ENCODE measurements at regions not wholly inside any gene's neighbourhood (a gene's known extent, or its start where the extent isn't known, plus 50 kb on each side); places are given as distances from the start of the nearest gene placed in this dataset.
"Not testable (repeated sequence)": the region's sequence is repeated elsewhere in the genome, so short reads cannot be mapped to it uniquely, and the experiment has no call there.

DNA sequence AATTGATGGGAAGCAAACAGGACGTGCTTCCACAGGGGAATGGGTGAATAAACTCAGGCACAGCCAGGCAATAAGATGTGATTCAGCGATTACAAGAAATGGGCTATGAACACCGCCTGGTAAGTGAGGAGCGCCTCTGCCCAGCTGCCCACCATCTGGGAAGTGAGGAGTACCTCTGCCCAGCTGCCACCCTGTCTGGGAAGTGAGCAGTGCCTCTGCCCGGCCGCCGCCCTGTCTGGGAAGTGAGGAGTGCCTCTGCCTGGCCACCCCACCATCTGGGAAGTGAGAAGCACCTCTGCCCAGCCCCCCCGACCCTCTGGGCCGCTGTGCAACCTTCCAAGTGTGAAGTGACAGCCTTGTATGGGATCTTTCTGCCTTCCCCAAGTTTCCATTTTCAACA, 73.2 kb upstream of the PRR5 start:
- DNase-seq, result no peak

DNA sequence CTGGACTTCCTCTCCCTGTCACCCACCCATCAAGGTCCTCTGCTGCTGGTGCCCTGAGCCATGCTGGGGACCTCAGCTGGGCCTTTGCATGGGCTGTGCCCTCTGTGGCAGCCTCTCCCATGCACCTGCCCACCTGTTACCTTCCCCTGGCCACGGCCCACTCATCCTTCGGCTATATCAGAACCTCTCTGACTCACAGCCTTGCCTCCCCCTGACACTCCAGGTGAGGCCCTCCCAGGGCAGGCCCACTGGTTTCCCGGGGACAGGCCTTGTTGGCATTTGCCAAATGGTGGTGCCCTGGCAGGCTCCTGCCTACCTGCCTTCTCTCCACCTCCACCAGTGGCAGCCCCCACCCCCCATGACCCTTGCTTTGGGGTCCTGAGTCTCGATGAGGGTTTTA, 73.7 kb upstream of the PRR5 start:
- no peak for DNase-seq

GRCh38 chr22:44627521-44628139, 74.4 kb upstream of the PRR5 start:
- DNase-seq, result no peak

GRCh38 chr22:44625981-44626687, 75.9 kb upstream of the PRR5 start:
- peak; percentile 84 for DNase-seq

DNA sequence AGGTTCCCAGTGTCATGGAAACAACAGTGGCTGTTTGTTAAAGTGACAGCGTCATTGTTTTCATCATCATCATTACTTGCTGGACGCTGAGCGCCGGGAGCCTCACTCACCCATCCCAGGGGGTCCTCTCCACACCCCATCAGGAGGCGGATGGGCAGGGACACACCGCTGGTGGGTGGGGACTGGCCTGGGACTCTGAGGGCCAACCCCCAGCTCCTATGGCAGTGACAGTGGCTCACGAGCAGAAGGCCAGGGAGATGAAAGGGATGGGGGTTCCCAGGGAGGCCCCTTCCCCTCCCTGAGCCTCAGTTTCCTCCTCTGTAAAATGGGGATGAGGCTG, 76.6 kb upstream of the PRR5 start:
- no peak for DNase-seq

GRCh38 chr22:44624689-44625420, 77.1 kb upstream of the PRR5 start:
- DNase-seq, result no peak

- DNase-seq, result no peak
Observed at GRCh38 chr22:44623771-44624510, 78.1 kb upstream of the PRR5 start.

DNA sequence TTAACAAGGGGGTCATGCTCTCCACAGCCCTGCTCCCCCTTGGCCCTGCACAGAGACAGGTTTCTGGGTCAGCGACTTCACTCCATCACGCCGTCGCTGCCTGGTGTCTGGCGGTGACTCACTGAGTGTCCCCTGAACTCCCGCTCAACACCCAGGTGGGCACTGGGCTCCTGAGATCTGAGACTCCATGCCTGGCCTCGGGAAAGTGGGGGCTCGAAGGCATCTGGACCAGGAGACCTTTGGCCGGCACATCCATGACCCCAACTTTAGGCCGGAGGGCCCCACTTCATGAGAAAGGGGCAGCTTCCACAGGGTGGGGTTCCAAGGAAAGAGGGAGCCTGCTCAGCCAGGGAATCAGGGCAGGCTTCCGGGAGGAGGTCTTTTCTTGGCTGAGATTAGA, 79.3 kb upstream of the PRR5 start:
- DNase-seq, result no peak

DNA sequence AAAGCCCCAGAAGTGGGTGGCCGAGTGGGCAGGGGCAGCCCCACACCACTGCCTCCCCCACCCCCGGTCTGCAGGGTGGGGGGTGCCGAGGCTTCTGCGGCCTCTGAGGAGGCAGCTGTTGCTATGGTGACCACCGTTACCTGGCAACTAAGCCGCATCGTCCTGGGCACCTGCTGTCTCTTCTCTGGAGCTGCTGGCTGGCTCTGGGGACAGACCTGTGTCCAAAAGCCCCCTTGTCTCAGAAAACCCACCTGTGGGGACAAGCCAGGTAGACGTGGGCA, 79.9 kb upstream of the PRR5 start:
- DNase-seq, result peak; percentile 54

GRCh38 chr22:44621401-44622146, 80.4 kb upstream of the PRR5 start:
- no peak for DNase-seq

GRCh38 chr22:44620841-44621257, 81.2 kb upstream of the PRR5 start:
- DNase-seq, result no peak

GRCh38 chr22:44620129-44620840, 81.7 kb upstream of the PRR5 start:
- DNase-seq, result peak; percentile 91

GRCh38 chr22:44619560-44620128, 82.4 kb upstream of the PRR5 start:
- not testable (repeated sequence) for DNase-seq

DNA sequence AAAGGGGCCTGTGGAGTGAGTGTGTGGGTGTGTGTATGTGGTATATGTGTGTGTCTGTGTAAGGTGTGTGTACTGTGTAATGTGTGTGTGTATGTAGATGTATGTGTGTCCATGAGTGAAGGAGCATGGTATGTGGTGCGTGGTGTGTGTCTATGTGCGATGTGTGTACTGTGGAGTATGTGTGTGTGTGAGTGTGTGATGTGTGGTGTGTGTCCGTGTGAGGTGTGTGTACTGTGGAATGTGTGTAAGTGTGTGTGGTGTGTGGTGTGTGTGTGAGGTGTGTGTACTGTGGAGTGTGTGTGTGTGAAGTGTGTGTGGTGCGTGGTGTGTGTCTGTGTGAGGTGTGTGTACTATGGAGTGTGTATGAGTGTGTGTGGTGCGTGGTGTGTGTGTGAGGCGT, 83.1 kb upstream of the PRR5 start:
- not testable (repeated sequence) for DNase-seq

DNA sequence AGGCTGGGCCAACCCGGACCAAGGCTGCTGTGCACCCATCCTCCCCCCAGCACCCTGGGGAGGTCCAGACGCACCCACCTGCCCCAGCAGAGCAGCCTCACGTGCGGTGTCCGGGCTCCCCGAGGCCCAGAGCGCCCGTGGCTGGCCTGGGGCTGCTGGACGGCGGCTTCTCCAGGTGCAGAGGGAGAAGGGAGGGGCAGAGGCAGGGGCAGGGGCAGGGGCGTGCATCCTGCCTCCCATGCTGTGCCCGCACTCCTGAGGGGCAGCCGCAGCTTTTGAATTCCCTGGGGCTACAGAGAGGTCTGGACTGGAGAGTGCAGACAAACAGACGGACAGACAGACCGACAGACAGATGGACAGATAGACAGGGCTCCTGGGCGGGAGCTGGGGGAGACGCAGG, 83.6 kb upstream of the PRR5 start:
- DNase-seq, result no peak

GRCh38 chr22:44617828-44618227, 84.2 kb upstream of the PRR5 start:
- no peak for DNase-seq

DNA sequence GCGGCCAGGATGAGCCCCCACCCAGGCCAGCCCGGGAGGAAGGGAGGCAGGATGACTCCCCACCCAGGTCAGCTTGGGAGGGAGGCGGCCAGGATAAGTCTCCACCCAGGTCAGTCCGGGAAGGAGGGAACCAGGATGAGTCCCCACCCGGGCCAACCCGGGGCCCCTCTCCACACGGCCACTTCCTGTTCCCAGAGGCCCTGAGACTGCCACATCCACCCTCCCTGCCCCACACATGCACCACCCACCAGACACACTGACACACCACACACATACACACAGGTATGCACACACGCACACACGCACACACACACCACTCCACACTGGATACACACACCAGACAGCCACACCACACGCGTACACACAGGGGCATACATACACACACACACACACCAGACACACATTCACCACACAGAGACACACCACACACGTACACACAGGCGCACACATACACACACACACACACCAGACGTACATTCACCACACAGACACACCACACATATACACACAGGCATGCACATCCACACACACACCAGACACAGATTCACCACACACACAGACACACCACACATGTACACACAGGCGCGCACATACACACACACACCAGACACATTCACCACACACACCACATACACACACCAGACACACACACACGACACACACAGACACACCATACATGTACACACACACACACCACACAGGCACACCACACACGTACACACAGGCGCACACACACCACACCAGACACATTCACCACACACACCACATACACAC, 84.9 kb upstream of the PRR5 start:
- DNase-seq, result no peak

DNA sequence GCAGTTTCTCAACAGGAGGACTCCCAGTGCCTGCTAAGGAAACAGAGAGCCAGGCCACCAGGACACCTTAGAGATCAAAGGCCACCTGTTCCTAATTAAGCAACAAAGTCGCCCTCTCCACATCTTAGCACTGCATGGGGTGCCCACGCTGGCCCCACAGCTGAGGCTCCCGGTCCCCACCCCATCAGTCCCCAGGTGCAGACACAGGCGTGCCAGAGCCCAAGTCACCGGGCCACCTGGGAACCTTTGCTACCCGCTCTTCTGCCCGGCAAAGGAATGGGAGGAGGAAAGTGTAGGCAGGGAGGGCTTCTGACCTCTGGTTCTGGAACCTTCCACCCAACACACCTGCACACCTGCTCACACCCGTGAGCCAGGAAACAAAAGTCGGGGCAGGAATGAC, 85.5 kb upstream of the PRR5 start:
- no peak for DNase-seq

DNA sequence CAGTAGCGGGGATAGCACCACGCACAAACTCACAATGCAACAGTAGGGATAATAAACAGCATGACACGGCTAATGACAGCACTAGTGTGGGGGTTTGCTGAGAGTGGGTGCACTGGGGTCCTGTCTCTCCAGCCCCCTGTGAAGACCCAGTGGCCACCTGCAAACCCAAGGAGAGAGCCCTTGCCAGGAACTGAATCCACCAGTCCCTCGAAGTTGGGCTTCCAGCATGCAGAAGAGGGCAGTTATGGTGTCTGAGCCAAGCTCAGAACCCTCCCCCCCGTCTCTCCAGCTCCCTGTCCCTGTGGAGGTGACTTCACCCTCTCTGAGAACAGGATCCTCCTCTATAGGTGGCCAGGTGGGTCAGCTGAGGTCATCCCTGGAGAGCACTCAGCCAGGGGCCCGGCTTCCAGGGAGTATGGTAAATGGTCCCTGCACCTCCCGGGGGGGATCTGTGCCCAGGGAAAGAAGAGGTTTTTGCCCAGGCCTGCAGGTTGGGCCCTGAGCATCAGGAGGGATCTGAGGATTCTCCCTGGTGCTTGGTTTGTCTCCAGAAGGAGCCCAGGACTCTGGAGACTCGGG, 86.3 kb upstream of the PRR5 start:
- DNase-seq, result no peak

GRCh38 chr22:44615146-44615545, 86.9 kb upstream of the PRR5 start:
- DNase-seq, result no peak

DNA sequence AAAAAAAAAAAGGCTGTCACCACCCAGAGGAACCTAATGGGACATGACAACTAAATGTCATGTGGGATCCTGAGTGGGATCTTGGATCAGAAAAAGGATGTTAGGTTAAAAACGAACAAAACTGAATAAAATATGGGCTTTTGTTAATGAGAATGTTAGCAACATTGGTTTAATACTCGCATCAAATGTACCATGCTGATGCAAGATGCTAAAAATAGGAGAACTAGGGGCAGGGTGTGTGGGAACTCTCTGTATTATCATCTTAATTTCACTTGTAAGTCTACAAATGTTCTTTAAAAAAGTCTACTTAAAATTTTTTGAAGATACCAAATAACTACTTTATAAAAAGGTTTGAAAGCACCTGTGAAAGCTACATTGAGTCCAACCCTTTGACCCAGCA, 88.8 kb upstream of the PRR5 start:
- DNase-seq, result no peak

Data from CD4-positive, alpha-beta T cell treated with Interleukin-10 for 1 hour (primary cell).